ENCODE measurements at regions not wholly inside any gene's neighbourhood (a gene's known extent, or its start where the extent isn't known, plus 50 kb on each side); places are given as distances from the start of the nearest gene placed in this dataset.

DNA sequence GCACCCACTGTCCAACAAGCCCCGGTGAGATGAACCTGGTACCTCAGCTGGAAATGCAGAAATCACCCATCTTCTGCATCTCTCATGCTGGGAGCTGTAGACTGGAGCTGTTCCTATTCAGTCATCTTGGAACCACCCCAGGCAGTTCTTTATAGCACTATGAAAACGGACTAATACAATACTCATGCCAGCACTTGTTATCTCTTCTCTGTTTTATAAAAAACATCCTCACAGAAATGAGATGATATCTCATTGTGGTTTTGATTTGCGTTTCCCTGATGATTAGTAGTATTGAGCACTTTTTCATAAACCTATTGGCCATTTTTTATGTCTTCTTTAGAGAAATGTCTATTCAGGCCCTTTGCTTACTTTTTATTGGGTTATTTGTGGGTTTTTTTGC lies 156.2 kb upstream of the ARPP21 start:
- Histone ChIP-seq H4K20me1 (ENCODE audit: insufficient read depth) (no peaks in the 10 kb centered on the region), H3K27ac (no peak overlapping the region), H3F3A (ENCODE audit: insufficient read depth, low read depth) (no peaks in the 10 kb centered on the region), H3K4me3 (no peak overlapping the region), H3K4me1 (replicated peaks; ENCODE audit: insufficient read depth) (no peaks in the 10 kb centered on the region), H3K9me2 (ENCODE audit: insufficient read depth) (no peaks in the 10 kb centered on the region), H2AFZ (no peak overlapping the region), H3K4me2 (no peak overlapping the region), H3K79me2 (ENCODE audit: low read depth) (no peaks in the 10 kb centered on the region), H3K36me3 (ENCODE audit: low read depth) (no peaks in the 10 kb centered on the region), H3K27me3 (ENCODE audit: insufficient read depth, low read depth) (no peaks in the 10 kb centered on the region), H3K9me3 (ENCODE audit: insufficient read depth, low read depth) (no peaks in the 10 kb centered on the region)
- CTCF ChIA-PET = no interaction called here
- POLR2A ChIA-PET (ENCODE audit: unreplicated experiment) = no interaction called here
- no TSS peak for BruUV-seq (replicated peaks)
- TF ChIP-seq, protein P1, sequence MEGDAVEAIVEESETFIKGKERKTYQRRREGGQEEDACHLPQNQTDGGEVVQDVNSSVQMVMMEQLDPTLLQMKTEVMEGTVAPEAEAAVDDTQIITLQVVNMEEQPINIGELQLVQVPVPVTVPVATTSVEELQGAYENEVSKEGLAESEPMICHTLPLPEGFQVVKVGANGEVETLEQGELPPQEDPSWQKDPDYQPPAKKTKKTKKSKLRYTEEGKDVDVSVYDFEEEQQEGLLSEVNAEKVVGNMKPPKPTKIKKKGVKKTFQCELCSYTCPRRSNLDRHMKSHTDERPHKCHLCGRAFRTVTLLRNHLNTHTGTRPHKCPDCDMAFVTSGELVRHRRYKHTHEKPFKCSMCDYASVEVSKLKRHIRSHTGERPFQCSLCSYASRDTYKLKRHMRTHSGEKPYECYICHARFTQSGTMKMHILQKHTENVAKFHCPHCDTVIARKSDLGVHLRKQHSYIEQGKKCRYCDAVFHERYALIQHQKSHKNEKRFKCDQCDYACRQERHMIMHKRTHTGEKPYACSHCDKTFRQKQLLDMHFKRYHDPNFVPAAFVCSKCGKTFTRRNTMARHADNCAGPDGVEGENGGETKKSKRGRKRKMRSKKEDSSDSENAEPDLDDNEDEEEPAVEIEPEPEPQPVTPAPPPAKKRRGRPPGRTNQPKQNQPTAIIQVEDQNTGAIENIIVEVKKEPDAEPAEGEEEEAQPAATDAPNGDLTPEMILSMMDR (conservative IDR thresholded peaks at IDR 0.05) = no peak
- no peak for TF ChIP-seq EZH2 (IDR thresholded peaks at IDR 0.05; ENCODE audit: low read depth)
- DNase-seq = no peak
- intact Hi-C loops (cut with micrococcal nuclease; ENCODE audit: unreplicated experiment) = no loop called here

DNA sequence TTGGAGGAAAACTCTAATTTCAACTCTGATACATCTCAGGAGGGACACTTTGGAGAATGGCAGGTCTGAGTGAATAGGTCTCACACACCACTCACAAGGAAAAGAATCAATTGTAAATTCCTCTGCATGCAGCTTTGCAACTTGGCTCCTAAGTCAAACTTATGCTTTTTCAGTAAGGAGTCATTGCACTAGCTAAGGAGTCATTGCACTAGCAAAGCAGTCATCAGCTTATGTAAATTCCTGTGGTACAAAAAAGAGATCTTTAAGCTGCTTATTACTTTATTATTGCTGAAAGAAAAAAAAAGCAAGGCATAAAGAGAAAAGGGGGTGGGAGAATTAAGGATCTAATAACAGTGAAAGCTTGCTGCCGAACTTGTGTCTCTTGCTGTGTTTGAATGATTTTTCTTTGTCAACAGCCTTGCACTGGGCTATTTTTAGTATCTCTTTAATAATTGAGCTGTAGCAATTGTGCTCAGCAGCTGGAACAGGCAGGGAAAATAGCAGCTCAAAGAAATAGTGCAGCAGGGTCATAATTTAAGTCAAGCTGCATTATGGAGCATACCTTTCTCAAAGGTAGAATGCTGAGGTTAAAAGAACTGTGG lies 154.3 kb upstream of the ARPP21 start:
- Histone ChIP-seq H3K27me3 (ENCODE audit: insufficient read depth, low read depth) (no peaks in the 10 kb centered on the region), H3K27ac (no peak overlapping the region), H3K4me3 (no peak overlapping the region), H3K4me2 (no peak overlapping the region), H3K36me3 (ENCODE audit: low read depth) (no peaks in the 10 kb centered on the region), H4K20me1 (ENCODE audit: insufficient read depth) (no peaks in the 10 kb centered on the region), H3K9me3 (ENCODE audit: insufficient read depth, low read depth) (no peaks in the 10 kb centered on the region), H3K4me1 (replicated peaks; ENCODE audit: insufficient read depth) (no peaks in the 10 kb centered on the region), H3K79me2 (ENCODE audit: low read depth) (no peaks in the 10 kb centered on the region), H3K9me2 (ENCODE audit: insufficient read depth) (no peaks in the 10 kb centered on the region), H3F3A (ENCODE audit: insufficient read depth, low read depth) (no peaks in the 10 kb centered on the region), H2AFZ (no peak overlapping the region)
- CTCF ChIA-PET = no interaction called here
- intact Hi-C loops (cut with micrococcal nuclease; ENCODE audit: unreplicated experiment) = no loop called here
- TF ChIP-seq, protein P1 (conservative IDR thresholded peaks at IDR 0.05) = no peak
- TF ChIP-seq EZH2 (IDR thresholded peaks at IDR 0.05; ENCODE audit: low read depth) = no peak
- POLR2A ChIA-PET (ENCODE audit: unreplicated experiment) = no interaction called here
- DNase-seq = no peak
- no TSS peak for BruUV-seq (replicated peaks)

DNA sequence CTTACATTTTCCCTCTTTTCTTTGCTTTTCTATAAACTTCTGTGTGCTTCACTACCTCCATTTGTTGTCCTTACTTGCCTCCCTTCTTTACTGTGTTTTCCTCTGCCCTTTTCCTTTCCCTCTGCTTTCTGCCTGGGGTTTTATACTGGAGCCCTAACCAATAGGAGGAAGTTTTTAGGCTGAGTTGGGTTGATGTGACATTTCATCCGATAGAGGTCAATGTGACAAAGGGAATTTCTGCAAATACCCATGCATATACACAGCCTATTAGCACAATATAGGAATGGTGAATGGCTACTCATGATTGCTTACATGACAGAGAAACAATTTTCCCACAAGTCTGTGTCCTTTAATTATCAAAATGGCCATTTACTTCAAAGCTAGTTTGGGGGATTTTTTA lies 153.0 kb upstream of the ARPP21 start:
- TF ChIP-seq, protein P1 (conservative IDR thresholded peaks at IDR 0.05) = no peak
- TF ChIP-seq EZH2 (IDR thresholded peaks at IDR 0.05; ENCODE audit: low read depth) = no peak

More for the DNA sequence above, 153.0 kb upstream of the ARPP21 start:
- no peaks in the 10 kb centered on the region for H3K27me3 ChIP-seq (ENCODE audit: insufficient read depth, low read depth)
- DNase-seq = no peak
- no peaks in the 10 kb centered on the region for H3K9me2 ChIP-seq (ENCODE audit: insufficient read depth)
- BruUV-seq (replicated peaks) = no TSS peak
- no peaks in the 10 kb centered on the region for H4K20me1 ChIP-seq (ENCODE audit: insufficient read depth)
- H3K27ac ChIP-seq = no peak overlapping the region
- H3K4me2 ChIP-seq = no peak overlapping the region
- H3K79me2 ChIP-seq (ENCODE audit: low read depth) = no peaks in the 10 kb centered on the region
- H3K9me3 ChIP-seq (ENCODE audit: insufficient read depth, low read depth) = no peaks in the 10 kb centered on the region
- ChIA-PET POLR2A (ENCODE audit: unreplicated experiment) (no interaction called here), CTCF (no interaction called here)
- no peaks in the 10 kb centered on the region for H3F3A ChIP-seq (ENCODE audit: insufficient read depth, low read depth)
- no peak overlapping the region for H2AFZ ChIP-seq
- no peak overlapping the region for H3K4me3 ChIP-seq
- no peaks in the 10 kb centered on the region for H3K36me3 ChIP-seq (ENCODE audit: low read depth)
- H3K4me1 ChIP-seq (replicated peaks; ENCODE audit: insufficient read depth) = no peaks in the 10 kb centered on the region
- intact Hi-C loops (cut with micrococcal nuclease; ENCODE audit: unreplicated experiment) = no loop called here
